ENCODE measurements at regions not wholly inside any gene's neighbourhood (a gene's known extent, or its start where the extent isn't known, plus 50 kb on each side); places are given as distances from the start of the nearest gene placed in this dataset.

DNA sequence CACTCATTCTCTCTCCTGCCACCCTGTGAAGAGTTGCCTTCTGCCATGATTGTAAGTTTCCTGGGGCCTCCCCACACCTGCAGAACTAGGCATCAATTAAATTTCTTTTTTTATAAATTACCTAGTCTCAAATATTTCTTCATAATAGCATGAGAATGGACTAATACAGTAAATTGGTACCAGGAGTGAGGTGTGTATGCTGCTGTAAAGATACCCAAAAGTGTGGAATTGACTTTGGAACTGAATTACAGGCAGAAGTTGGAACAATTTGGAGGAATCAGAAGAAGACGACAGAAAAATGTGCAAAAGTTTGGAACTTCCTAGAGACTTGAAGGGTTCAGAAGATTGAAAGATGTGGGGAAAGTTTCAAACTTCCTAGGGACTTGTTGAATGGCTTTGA, 308.1 kb upstream of the TMPRSS15 start:
- TF ChIP-seq, protein P1, sequence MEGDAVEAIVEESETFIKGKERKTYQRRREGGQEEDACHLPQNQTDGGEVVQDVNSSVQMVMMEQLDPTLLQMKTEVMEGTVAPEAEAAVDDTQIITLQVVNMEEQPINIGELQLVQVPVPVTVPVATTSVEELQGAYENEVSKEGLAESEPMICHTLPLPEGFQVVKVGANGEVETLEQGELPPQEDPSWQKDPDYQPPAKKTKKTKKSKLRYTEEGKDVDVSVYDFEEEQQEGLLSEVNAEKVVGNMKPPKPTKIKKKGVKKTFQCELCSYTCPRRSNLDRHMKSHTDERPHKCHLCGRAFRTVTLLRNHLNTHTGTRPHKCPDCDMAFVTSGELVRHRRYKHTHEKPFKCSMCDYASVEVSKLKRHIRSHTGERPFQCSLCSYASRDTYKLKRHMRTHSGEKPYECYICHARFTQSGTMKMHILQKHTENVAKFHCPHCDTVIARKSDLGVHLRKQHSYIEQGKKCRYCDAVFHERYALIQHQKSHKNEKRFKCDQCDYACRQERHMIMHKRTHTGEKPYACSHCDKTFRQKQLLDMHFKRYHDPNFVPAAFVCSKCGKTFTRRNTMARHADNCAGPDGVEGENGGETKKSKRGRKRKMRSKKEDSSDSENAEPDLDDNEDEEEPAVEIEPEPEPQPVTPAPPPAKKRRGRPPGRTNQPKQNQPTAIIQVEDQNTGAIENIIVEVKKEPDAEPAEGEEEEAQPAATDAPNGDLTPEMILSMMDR (conservative IDR thresholded peaks at IDR 0.05; ENCODE audit: low read length): no peak
- no peak for TF ChIP-seq EZH2phosphoT487 (IDR thresholded peaks at IDR 0.05; ENCODE audit: borderline replicate concordance, low read depth, low read length)

Data from OCI-LY7 (cell line).